ENCODE measurements at regions not wholly inside any gene's neighbourhood (a gene's known extent, or its start where the extent isn't known, plus 50 kb on each side); places are given as distances from the start of the nearest gene placed in this dataset.
A peak's percentile ranks its signal among the peaks of the same experiment; 100 is the strongest.

GRCh38 chr17:69857412-69857835 is 217.6 kb upstream of the KCNJ16 start (continued):
- peak; percentile 74 for TF ChIP-seq SOX6 (IDR thresholded peaks at IDR 0.05)
- TF ChIP-seq SPI1 (IDR thresholded peaks at IDR 0.05; ENCODE audit: borderline replicate concordance, low read depth, low read length) = no peak
- no peak for TF ChIP-seq MLX (CRISPR knock-in tag; conservative IDR thresholded peaks at IDR 0.05)
- no peak for TF ChIP-seq NFIX (CRISPR knock-in tag; IDR thresholded peaks at IDR 0.05; ENCODE audit: low read depth)
- 0 out of 4 replicates have a peak, but pooled peaks of 1 of the 2 experiments have one; percentile 36 for TF ChIP-seq KDM1A (IDR thresholded peaks at IDR 0.05)
- TF ChIP-seq SIRT6 (IDR thresholded peaks at IDR 0.05; ENCODE audit: low read depth, low read length) = no peak
- TF ChIP-seq PHF20 (IDR thresholded peaks at IDR 0.05; ENCODE audit: partially characterized antibody) = no peak
- TF ChIP-seq ZNF121 (CRISPR knock-in tag; conservative IDR thresholded peaks at IDR 0.05) = no peak
- peak in 1 of 2 experiments; percentile 21 for TF ChIP-seq AFF1 (IDR thresholded peaks at IDR 0.05; ENCODE audit: low read depth in 1 of 2, partially characterized antibody in 2 of 2)
- TF ChIP-seq, protein P1, sequence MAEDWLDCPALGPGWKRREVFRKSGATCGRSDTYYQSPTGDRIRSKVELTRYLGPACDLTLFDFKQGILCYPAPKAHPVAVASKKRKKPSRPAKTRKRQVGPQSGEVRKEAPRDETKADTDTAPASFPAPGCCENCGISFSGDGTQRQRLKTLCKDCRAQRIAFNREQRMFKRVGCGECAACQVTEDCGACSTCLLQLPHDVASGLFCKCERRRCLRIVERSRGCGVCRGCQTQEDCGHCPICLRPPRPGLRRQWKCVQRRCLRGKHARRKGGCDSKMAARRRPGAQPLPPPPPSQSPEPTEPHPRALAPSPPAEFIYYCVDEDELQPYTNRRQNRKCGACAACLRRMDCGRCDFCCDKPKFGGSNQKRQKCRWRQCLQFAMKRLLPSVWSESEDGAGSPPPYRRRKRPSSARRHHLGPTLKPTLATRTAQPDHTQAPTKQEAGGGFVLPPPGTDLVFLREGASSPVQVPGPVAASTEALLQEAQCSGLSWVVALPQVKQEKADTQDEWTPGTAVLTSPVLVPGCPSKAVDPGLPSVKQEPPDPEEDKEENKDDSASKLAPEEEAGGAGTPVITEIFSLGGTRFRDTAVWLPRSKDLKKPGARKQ (CRISPR knock-in tag; IDR thresholded peaks at IDR 0.05) = no peak
- TF ChIP-seq NR0B1 (IDR thresholded peaks at IDR 0.05; ENCODE audit: partially characterized antibody) = no peak
- no peak for TF ChIP-seq STAG1 (CRISPR knock-in tag; IDR thresholded peaks at IDR 0.05; ENCODE audit: borderline replicate concordance)
- no peak for TF ChIP-seq PTTG1 (tag; IDR thresholded peaks at IDR 0.05; ENCODE audit: low read depth)
- TF ChIP-seq POLR2A (conservative IDR thresholded peaks at IDR 0.05) = no peak
- TF ChIP-seq TSHZ1 (CRISPR knock-in tag; IDR thresholded peaks at IDR 0.05) = no peak
- peak; percentile 53; the same call in 1 of the 2 replicates for TF ChIP-seq POLR2AphosphoS5 (IDR thresholded peaks at IDR 0.05; ENCODE audit: control insufficient read depth, insufficient read depth, low read depth, low read length)
- peak; percentile 91 for TF ChIP-seq SMARCA4 (IDR thresholded peaks at IDR 0.05)
- TF ChIP-seq RFX1 (IDR thresholded peaks at IDR 0.05) = no peak
- TF ChIP-seq HIVEP1 (CRISPR knock-in tag; IDR thresholded peaks at IDR 0.05) = no peak

Data from K562 (cell line).